HAP-1 (cell line): ENCODE measurements at regions not wholly inside any gene's neighbourhood (a gene's known extent, or its start where the extent isn't known, plus 50 kb on each side); places are given as distances from the start of the nearest gene placed in this dataset.
"Not testable (repeated sequence)": the region's sequence is repeated elsewhere in the genome, so short reads cannot be mapped to it uniquely, and the experiment has no call there.

ENCODE experiments used
- DNase-seq, 2 experiments: peaks; one replicate each; pipeline ENCODE4 v3.0.0-alpha.2; 2016 to 2020; ENCODE audit warnings: low spot score in 2 of 2
- H3K27me3 ChIP-seq: fragments of 250-450 bp; sonication (Bioruptor Pico); 2 replicates; pipeline ENCODE4 v1.5.1; 2020; ENCODE audit warnings: low read depth, mild to moderate bottlenecking, moderate library complexity
- H3K36me3 ChIP-seq: fragments of 250-450 bp; sonication (Bioruptor Pico); replicated peaks from 2 replicates; pipeline ENCODE4 v1.5.1; 2020; ENCODE audit warnings: mild to moderate bottlenecking
- H3K4me1 ChIP-seq: fragments of 250-450 bp; sonication (Bioruptor Pico); 2 replicates; pipeline ENCODE4 v1.5.1; 2020; ENCODE audit warnings: mild to moderate bottlenecking
- H3K4me3 ChIP-seq: fragments of 250-450 bp; sonication (Bioruptor Pico); 2 replicates; pipeline ENCODE4 v1.5.1; 2020; ENCODE audit warnings: mild to moderate bottlenecking, moderate library complexity
- H3K9me3 ChIP-seq: fragments of 250-450 bp; sonication (Bioruptor Pico); 2 replicates; pipeline ENCODE4 v1.5.1; 2020; ENCODE audit warnings: mild to moderate bottlenecking, moderate library complexity
- in situ Hi-C: fragments of 300-500 bp; cut with MboI; formaldehyde crosslinking; loops from 3 replicates; pipeline ENCODE4 v1.14.3; 2020; ENCODE audit warnings: low sequenced_read_pairs, inconsistent platforms, mixed read lengths

DNA sequence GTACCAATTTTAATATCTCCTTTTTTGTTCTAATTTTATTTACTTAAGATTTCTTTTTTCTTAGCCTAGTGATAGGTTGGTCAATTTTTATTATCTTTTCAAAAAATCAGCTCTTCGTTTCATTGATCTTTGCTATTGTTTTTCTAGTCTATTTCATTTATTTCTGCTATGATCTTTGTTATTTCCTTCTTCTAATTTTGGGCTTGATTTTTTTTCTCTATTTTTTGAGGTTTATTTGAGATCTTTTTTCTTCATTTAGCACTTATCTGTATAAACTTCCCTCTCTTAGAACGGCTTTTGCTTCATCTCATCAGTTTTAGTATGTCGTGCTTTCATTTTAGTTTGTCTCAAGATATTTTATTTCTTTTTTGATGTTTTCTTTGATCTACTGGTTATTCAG lies 456.1 kb downstream of the SPATA31A1 start:
- in situ Hi-C loops, H3K9me3 ChIP-seq, H3K27me3 ChIP-seq, H3K4me1 ChIP-seq, H3K36me3 ChIP-seq, DNase-seq, H3K4me3 ChIP-seq: not testable (repeated sequence)

DNA sequence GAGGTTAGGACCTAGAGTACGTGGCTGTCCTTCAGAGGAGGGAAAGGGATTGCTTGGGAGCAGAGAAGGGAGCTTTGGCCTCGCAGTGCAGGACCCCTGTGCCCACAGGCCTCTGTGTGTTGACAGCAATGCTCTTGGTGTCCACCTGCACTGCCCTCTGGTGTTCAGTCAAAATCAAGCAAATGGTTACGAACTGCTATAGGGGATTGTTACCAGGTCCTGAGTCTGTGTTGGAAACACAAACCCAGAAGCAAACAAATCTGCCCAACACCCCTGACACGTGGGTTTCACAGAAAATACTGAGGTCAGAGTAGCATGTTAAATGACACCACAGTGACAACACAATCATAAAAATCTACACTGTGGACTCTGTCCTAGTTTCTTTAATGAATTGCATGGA lies 473.0 kb downstream of the SPATA31A1 start:
- H3K36me3 ChIP-seq, DNase-seq, in situ Hi-C loops, H3K9me3 ChIP-seq, H3K4me3 ChIP-seq, H3K4me1 ChIP-seq, H3K27me3 ChIP-seq: not testable (repeated sequence)
